ENCODE measurements at regions not wholly inside any gene's neighbourhood (a gene's known extent, or its start where the extent isn't known, plus 50 kb on each side); places are given as distances from the start of the nearest gene placed in this dataset.

- 60 to 67% (median 64%) methylated on average over 3 of the region's 3 CpGs for WGBS, 3 donors
- ATAC-seq (no peak), DNase-seq (no peak)
- Histone ChIP-seq H3K36me3 (ENCODE audit: insufficient read depth in 1 of 2, low read depth in 1 of 2) (no peaks in the 10 kb centered on the region), H3K4me3 (no peak overlapping the region), H3K9me3 (no peaks in the 10 kb centered on the region), H3K4me1 (no peaks in the 10 kb centered on the region), H3K27me3 (ENCODE audit: insufficient read depth in 3 of 3, low read length in 2 of 3) (peaks cover 0 to 2% (median 0%) of the 10 kb centered on the region in 3 donors), H3K27ac (no peak overlapping the region)
- intact Hi-C loops (cut with DNase I), result no loop called here
- no peak for TF ChIP-seq CTCF (IDR thresholded peaks at IDR 0.05)
Measured at GRCh38 chr12:107522692-107523477, 162.7 kb upstream of the PWP1 start.

GRCh38 chr12:107523775-107524535 lies 161.6 kb upstream of the PWP1 start:
- intact Hi-C loops (cut with DNase I), result no loop called here
- Histone ChIP-seq H3K36me3 (ENCODE audit: insufficient read depth in 1 of 2, low read depth in 1 of 2) (no peaks in the 10 kb centered on the region), H3K4me1 (no peaks in the 10 kb centered on the region), H3K27ac (no peak overlapping the region), H3K9me3 (no peaks in the 10 kb centered on the region), H3K27me3 (ENCODE audit: insufficient read depth in 3 of 3, low read length in 2 of 3) (peaks cover 0 to 2% (median 0%) of the 10 kb centered on the region in 3 donors), H3K4me3 (no peak overlapping the region)
- TF ChIP-seq CTCF (IDR thresholded peaks at IDR 0.05), result no peak
- DNase-seq (no peak), ATAC-seq (no peak)
- WGBS, 3 donors, result 69 to 75% (median 75%) methylated on average over 8 of the region's 8 CpGs

GRCh38 chr12:107525063-107525718 lies 160.4 kb upstream of the PWP1 start:
- 82 to 86% (median 83%) methylated on average over 8 of the region's 8 CpGs for WGBS, 3 donors
- ATAC-seq (no peak), DNase-seq (no peak)
- Histone ChIP-seq H3K9me3 (no peaks in the 10 kb centered on the region), H3K4me3 (no peak overlapping the region), H3K36me3 (ENCODE audit: insufficient read depth in 1 of 2, low read depth in 1 of 2) (no peaks in the 10 kb centered on the region), H3K27ac (no peak overlapping the region), H3K4me1 (no peaks in the 10 kb centered on the region), H3K27me3 (ENCODE audit: insufficient read depth in 3 of 3, low read length in 2 of 3) (peaks cover 0 to 2% (median 0%) of the 10 kb centered on the region in 3 donors)
- intact Hi-C loops (cut with DNase I), result no loop called here
- TF ChIP-seq CTCF (IDR thresholded peaks at IDR 0.05), result no peak

- no peaks in the 10 kb centered on the region for H3K9me3 ChIP-seq
- H3K27me3 ChIP-seq (ENCODE audit: insufficient read depth in 3 of 3, low read length in 2 of 3), result no peaks in the 10 kb centered on the region
- DNase-seq (peak in 1 of 2 donors; percentile 73), ATAC-seq (peak in 1 of 4 donors; percentile 65)
- TF ChIP-seq CTCF (IDR thresholded peaks at IDR 0.05), result no peak
- no peaks in the 10 kb centered on the region for H3K36me3 ChIP-seq (ENCODE audit: insufficient read depth in 1 of 2, low read depth in 1 of 2)
- WGBS, 3 donors, result 13 to 27% (median 21%) methylated on average over 8 of the region's 8 CpGs
- H3K4me1 ChIP-seq, result no peaks in the 10 kb centered on the region
- H3K4me3 ChIP-seq, result no peak overlapping the region
- intact Hi-C loops (cut with DNase I), result no loop called here
- no peak overlapping the region for H3K27ac ChIP-seq
Measured at GRCh38 chr12:107525719-107526554, 159.7 kb upstream of the PWP1 start.
